ENCODE measurements at regions not wholly inside any gene's neighbourhood (a gene's known extent, or its start where the extent isn't known, plus 50 kb on each side); places are given as distances from the start of the nearest gene placed in this dataset.

DNA sequence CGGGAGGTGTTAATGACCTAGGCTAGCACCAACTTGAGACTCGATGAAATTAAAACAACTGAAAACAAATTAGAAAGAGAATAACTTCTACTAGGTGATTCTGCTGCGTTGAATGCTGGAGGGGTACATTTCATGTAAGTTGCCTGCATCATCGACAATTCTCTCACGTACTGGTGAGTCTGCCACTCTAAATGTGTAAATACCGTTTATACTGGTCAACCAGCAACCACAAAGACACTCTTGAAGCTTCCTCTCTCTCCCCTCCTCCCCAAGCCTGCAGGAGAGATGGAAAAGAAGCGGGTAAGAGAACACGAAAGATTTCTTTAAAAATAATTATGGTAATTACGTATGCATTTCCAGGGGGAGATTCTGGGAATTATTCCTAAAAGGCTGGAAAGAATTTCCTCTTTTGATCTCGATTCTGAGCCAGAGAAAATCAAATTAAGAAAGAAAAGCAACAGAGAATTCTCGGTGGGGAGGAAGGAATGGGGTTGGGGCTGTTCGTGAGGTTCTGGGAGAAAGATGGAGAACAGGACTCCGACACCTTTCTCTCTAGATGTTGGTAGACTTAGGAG, 68.6 kb upstream of the MRTFB start:
- Histone ChIP-seq H3K27me3 (ENCODE audit: control insufficient read depth, insufficient read depth, low read length, poor library complexity, severe bottlenecking) (no peaks in the 10 kb centered on the region), H3K36me3 (ENCODE audit: control insufficient read depth, insufficient read depth, low read length) (no peaks in the 10 kb centered on the region), H3K4me1 (ENCODE audit: control insufficient read depth, insufficient read depth, low read length) (peaks cover 11% of the 10 kb centered on the region), H3K9me3 (ENCODE audit: control insufficient read depth, low read length) (no peaks in the 10 kb centered on the region), H3K27ac (ENCODE audit: insufficient read depth, low read depth, low read length, poor library complexity, severe bottlenecking) (peak overlapping the region; percentile 58), H3K4me3 (ENCODE audit: insufficient read depth, low read depth, low read length) (no peak overlapping the region)
- 81 to 83% methylated on average over 12 to 13 of the region's 13 CpGs for WGBS, 2 experiments

DNA sequence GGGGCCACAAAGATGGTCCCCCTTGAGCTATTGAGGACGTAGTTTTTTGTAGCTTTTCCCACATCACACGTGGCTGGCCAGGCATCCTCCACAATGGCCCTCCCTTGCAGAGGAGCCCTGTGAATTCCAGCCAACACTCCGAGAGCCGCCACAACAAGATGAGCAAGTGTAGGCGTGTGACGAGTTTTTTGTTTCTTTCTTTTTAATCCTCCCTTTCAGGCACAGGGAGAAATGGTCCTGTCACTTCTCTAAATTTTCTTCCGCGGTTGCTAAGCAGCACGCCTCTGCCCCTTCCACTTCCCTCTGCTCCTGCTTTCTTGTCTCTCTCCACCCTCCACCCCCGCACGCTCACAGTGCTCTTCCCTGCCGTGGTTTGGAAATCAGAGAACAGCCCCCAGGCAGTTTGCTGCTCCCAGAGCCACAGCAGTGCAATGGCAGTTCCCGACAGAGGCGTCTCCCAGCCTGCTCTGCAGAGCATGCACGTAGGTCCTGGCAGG, 68.0 kb upstream of the MRTFB start:
- no peaks in the 10 kb centered on the region for H3K36me3 ChIP-seq (ENCODE audit: control insufficient read depth, insufficient read depth, low read length)
- H3K27ac ChIP-seq (ENCODE audit: insufficient read depth, low read depth, low read length, poor library complexity, severe bottlenecking): peak overlapping the region; percentile 60
- 1 to 5% methylated on average over 15 of the region's 15 CpGs for WGBS, 2 experiments
- H3K4me3 ChIP-seq (ENCODE audit: insufficient read depth, low read depth, low read length): no peak overlapping the region
- no peaks in the 10 kb centered on the region for H3K9me3 ChIP-seq (ENCODE audit: control insufficient read depth, low read length)
- H3K27me3 ChIP-seq (ENCODE audit: control insufficient read depth, insufficient read depth, low read length, poor library complexity, severe bottlenecking): no peaks in the 10 kb centered on the region
- peaks cover 11% of the 10 kb centered on the region for H3K4me1 ChIP-seq (ENCODE audit: control insufficient read depth, insufficient read depth, low read length)

DNA sequence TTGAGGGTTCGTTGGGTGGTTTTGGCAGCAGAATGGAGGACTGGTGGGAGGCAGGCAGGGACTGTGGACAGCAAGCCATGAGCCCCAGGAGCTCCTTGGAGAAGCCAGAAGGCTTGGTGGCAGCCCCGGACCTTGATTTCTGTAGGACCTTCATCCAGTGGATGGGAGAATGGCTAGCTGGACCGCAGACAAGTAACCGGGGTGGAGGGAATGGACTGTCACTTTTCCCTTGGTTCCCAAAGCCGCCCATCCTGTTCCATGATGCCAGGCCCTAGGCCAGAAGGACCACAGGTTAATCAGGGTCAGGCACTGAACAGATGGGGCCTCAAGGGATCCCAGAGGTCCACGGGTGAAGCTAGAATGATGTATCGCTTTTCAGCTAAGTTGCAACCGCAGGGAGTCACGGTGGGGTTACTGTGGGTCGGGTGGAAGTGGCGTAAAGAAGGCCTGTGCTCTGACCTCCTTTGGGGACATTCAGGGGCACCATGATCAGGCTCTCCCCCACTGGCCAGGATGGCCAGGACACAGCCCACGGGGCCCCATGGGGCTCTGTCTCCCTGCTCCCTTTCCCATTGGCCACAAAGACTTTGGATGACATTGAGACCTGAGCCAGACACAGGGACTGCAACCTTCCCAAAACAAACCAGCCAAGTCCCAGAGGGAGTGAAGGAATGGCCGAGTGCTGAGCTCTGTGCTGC, 66.9 kb upstream of the MRTFB start:
- no peaks in the 10 kb centered on the region for H3K36me3 ChIP-seq (ENCODE audit: control insufficient read depth, insufficient read depth, low read length)
- H3K27ac ChIP-seq (ENCODE audit: insufficient read depth, low read depth, low read length, poor library complexity, severe bottlenecking): peak overlapping the region; percentile 60
- peaks cover 11% of the 10 kb centered on the region for H3K4me1 ChIP-seq (ENCODE audit: control insufficient read depth, insufficient read depth, low read length)
- WGBS, 2 experiments: 91 to 92% methylated on average over 13 of the region's 13 CpGs
- no peaks in the 10 kb centered on the region for H3K9me3 ChIP-seq (ENCODE audit: control insufficient read depth, low read length)
- H3K27me3 ChIP-seq (ENCODE audit: control insufficient read depth, insufficient read depth, low read length, poor library complexity, severe bottlenecking): no peaks in the 10 kb centered on the region
- no peak overlapping the region for H3K4me3 ChIP-seq (ENCODE audit: insufficient read depth, low read depth, low read length)

DNA sequence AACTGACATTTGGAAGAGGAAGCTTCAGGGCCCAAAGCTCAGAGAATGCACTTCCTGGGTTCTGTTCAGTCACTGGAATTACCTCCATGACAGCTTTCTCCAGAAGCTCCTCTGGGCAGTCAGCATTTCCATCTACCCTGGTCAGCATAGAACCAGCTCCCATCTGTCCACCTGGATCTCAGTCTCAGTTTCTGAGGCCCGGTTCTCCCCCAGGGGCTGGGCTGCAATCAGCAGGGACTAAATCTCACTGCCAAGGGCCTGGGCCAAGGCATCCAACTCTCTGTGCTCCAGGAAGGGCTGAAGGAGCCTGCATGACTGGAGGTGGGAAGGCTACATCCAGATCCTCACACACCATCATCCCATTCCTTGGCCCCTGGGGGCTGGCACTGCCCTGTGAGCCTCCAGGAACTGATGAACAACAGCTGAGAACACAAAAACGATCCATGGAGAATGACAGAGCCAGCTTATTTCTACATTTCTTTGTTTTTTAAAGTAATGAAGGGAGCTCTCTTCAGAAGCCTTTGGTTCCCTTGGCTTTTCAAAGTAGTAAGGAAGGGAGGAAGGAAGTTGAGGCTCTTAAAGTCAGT, 66.3 kb upstream of the MRTFB start:
- Histone ChIP-seq H3K9me3 (ENCODE audit: control insufficient read depth, low read length) (no peaks in the 10 kb centered on the region), H3K27ac (ENCODE audit: insufficient read depth, low read depth, low read length, poor library complexity, severe bottlenecking) (no peak overlapping the region), H3K36me3 (ENCODE audit: control insufficient read depth, insufficient read depth, low read length) (no peaks in the 10 kb centered on the region), H3K4me1 (ENCODE audit: control insufficient read depth, insufficient read depth, low read length) (peaks cover 17% of the 10 kb centered on the region), H3K4me3 (ENCODE audit: insufficient read depth, low read depth, low read length) (no peak overlapping the region), H3K27me3 (ENCODE audit: control insufficient read depth, insufficient read depth, low read length, poor library complexity, severe bottlenecking) (no peaks in the 10 kb centered on the region)
- 85 to 97% methylated on average over 2 of the region's 2 CpGs for WGBS, 2 experiments

DNA sequence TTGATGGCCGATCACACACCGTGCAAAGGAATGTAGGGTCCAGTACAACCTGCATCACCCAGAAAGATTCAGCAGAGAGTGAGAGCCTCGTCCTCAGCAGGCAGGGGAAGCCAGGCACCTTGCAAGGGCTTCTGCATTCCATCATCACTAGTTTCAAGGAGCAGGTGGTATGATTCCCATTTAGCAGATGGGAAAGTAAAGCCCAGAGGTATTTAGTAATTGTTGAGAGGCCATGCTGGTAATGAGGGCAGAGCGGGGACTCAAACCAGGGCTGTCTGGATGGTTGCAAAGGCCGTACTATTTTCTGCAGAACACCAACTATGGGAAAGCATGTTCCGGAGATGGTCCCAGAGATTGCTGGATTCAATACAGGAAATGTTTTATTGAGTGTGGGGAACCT, 65.8 kb upstream of the MRTFB start:
- Histone ChIP-seq H3K36me3 (ENCODE audit: control insufficient read depth, insufficient read depth, low read length) (no peaks in the 10 kb centered on the region), H3K27me3 (ENCODE audit: control insufficient read depth, insufficient read depth, low read length, poor library complexity, severe bottlenecking) (no peaks in the 10 kb centered on the region), H3K4me1 (ENCODE audit: control insufficient read depth, insufficient read depth, low read length) (peaks cover 19% of the 10 kb centered on the region), H3K9me3 (ENCODE audit: control insufficient read depth, low read length) (no peaks in the 10 kb centered on the region), H3K4me3 (ENCODE audit: insufficient read depth, low read depth, low read length) (no peak overlapping the region), H3K27ac (ENCODE audit: insufficient read depth, low read depth, low read length, poor library complexity, severe bottlenecking) (no peak overlapping the region)
- 91 to 94% methylated on average over 6 of the region's 6 CpGs for WGBS, 2 experiments

DNA sequence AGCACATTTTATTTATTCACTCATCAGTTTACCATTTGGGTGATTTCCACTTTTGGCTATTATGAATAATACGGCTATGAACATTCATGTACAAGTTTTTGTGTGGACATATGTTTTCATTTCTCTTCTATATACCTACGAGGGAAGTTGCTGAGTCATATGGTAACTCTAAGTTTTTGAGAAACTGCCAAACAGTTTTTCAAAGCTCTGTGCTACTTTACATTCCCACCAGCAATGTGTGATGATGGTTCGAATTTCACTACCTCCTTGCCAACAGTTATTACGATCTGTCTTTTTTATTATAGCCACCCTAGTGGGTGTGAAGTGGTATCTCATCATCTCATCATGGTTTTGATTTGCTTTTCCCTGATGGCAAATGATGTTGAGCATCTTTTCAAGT, 63.7 kb upstream of the MRTFB start:
- H3K4me3 ChIP-seq (ENCODE audit: insufficient read depth, low read depth, low read length): no peak overlapping the region
- no peaks in the 10 kb centered on the region for H3K36me3 ChIP-seq (ENCODE audit: control insufficient read depth, insufficient read depth, low read length)
- no peaks in the 10 kb centered on the region for H3K27me3 ChIP-seq (ENCODE audit: control insufficient read depth, insufficient read depth, low read length, poor library complexity, severe bottlenecking)
- H3K9me3 ChIP-seq (ENCODE audit: control insufficient read depth, low read length): no peaks in the 10 kb centered on the region
- no peak overlapping the region for H3K27ac ChIP-seq (ENCODE audit: insufficient read depth, low read depth, low read length, poor library complexity, severe bottlenecking)
- WGBS, 2 experiments: 94 to 100% methylated on average over 1 to 4 of the region's 4 CpGs
- peaks cover 12% of the 10 kb centered on the region for H3K4me1 ChIP-seq (ENCODE audit: control insufficient read depth, insufficient read depth, low read length)

DNA sequence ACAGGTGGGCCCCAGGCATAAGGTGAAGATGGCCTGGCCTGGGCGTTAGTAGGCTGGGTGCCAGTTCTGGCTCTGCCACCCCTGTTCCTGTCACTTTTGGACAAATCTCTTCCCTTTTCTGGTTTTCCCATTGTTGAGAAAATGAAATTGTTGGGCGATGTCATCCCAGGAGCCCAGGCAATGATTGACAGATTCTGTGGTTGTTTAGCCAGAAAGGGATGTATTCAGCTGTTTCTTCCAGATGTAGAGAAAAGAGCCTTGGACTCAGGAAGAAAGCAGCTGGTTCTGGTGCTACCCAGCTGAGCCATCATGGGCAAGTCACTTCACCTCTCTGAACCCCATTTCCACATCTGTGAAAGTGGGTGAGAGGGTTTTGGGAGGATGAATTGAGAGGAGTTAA, 60.1 kb upstream of the MRTFB start:
- H3K27me3 ChIP-seq (ENCODE audit: control insufficient read depth, insufficient read depth, low read length, poor library complexity, severe bottlenecking): no peaks in the 10 kb centered on the region
- H3K36me3 ChIP-seq (ENCODE audit: control insufficient read depth, insufficient read depth, low read length): no peaks in the 10 kb centered on the region
- H3K27ac ChIP-seq (ENCODE audit: insufficient read depth, low read depth, low read length, poor library complexity, severe bottlenecking): no peak overlapping the region
- H3K4me3 ChIP-seq (ENCODE audit: insufficient read depth, low read depth, low read length): no peak overlapping the region
- H3K9me3 ChIP-seq (ENCODE audit: control insufficient read depth, low read length): no peaks in the 10 kb centered on the region
- 85 to 97% methylated on average over 2 of the region's 2 CpGs for WGBS, 2 experiments
- H3K4me1 ChIP-seq (ENCODE audit: control insufficient read depth, insufficient read depth, low read length): peaks cover 16% of the 10 kb centered on the region

DNA sequence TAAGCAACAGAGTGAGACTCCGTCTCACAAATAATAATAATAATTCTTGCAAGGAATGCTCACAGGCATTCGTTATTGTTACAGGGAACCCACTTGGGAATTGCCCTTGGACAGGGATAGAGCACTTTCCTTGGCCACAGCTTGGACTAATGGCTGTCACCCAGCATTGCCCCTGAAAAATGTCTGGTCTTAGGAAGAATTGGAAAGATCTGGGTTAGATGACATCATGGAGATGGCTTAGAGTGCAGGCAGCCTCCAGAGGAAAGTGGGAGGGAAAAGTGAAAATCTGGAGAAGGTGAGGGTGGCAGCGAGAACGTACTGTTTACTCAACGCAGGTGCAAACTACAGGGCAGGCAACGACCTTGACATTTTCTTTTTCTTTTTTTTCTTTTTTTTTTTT, 59.3 kb upstream of the MRTFB start:
- Histone ChIP-seq H3K4me1 (ENCODE audit: control insufficient read depth, insufficient read depth, low read length) (peaks cover 16% of the 10 kb centered on the region), H3K27me3 (ENCODE audit: control insufficient read depth, insufficient read depth, low read length, poor library complexity, severe bottlenecking) (no peaks in the 10 kb centered on the region), H3K27ac (ENCODE audit: insufficient read depth, low read depth, low read length, poor library complexity, severe bottlenecking) (no peak overlapping the region), H3K9me3 (ENCODE audit: control insufficient read depth, low read length) (no peaks in the 10 kb centered on the region), H3K4me3 (ENCODE audit: insufficient read depth, low read depth, low read length) (no peak overlapping the region), H3K36me3 (ENCODE audit: control insufficient read depth, insufficient read depth, low read length) (no peaks in the 10 kb centered on the region)
- WGBS, 2 experiments: 90 to 93% methylated on average over 6 of the region's 6 CpGs

DNA sequence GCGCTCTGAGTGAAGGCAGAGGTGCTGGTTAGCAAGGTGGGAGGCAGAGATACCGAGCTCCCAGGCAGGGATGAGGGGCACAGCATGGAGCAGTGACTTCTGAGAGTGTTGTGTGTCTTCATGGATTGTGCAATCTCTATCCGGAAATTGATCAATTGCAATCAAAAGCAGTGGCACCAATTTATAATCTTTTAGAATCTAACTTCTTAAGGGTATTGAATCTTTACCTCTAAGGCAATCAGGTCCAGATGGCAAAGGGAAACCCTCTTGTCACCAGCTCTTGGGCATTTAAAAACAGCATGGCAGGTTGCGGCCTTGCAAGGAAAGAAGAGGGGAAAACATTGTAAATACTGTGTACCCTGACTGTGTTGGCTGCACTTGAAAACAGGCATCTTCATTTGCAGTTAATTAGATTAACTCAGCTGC, 58.0 kb upstream of the MRTFB start:
- no peaks in the 10 kb centered on the region for H3K36me3 ChIP-seq (ENCODE audit: control insufficient read depth, insufficient read depth, low read length)
- no peaks in the 10 kb centered on the region for H3K9me3 ChIP-seq (ENCODE audit: control insufficient read depth, low read length)
- no peaks in the 10 kb centered on the region for H3K27me3 ChIP-seq (ENCODE audit: control insufficient read depth, insufficient read depth, low read length, poor library complexity, severe bottlenecking)
- H3K27ac ChIP-seq (ENCODE audit: insufficient read depth, low read depth, low read length, poor library complexity, severe bottlenecking): no peak overlapping the region
- H3K4me3 ChIP-seq (ENCODE audit: insufficient read depth, low read depth, low read length): no peak overlapping the region
- H3K4me1 ChIP-seq (ENCODE audit: control insufficient read depth, insufficient read depth, low read length): peaks cover 16% of the 10 kb centered on the region
- WGBS, 2 experiments: 76 to 77% methylated on average over 3 to 4 of the region's 4 CpGs

DNA sequence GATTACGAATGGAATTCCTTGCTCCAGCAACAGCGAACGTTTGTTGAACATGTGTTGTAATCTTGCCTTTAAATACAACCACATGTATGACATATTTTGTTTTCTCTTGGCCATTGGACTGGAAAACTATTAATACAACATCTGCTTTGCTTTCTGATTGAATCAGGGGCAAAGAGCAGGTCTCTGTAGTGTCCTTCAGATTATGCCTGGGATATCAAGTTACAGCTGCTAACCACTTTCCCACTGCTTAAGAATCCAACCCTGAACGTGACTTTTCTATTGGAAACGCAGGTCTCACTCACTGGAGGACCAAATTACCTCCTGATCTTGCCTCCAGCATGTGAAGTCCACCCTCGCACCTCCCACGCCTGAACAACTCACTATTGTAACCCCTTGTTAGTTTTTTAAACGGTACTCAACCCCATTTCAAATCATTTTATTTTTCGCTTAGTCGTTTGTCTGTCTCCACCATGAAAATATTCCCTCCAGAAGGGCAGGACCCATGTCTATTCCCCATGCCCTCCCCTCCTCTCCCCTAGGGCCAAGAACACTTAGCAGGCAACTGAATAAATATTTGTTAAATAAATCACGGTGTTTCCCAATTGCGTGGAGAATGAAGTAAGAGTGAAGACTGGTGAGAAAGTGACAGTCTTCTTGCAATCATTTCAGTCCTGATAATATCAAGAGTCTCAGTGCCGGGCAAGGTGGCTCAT, 57.4 kb upstream of the MRTFB start:
- Histone ChIP-seq H3K27ac (ENCODE audit: insufficient read depth, low read depth, low read length, poor library complexity, severe bottlenecking) (no peak overlapping the region), H3K27me3 (ENCODE audit: control insufficient read depth, insufficient read depth, low read length, poor library complexity, severe bottlenecking) (no peaks in the 10 kb centered on the region), H3K9me3 (ENCODE audit: control insufficient read depth, low read length) (no peaks in the 10 kb centered on the region), H3K4me3 (ENCODE audit: insufficient read depth, low read depth, low read length) (no peak overlapping the region), H3K36me3 (ENCODE audit: control insufficient read depth, insufficient read depth, low read length) (no peaks in the 10 kb centered on the region), H3K4me1 (ENCODE audit: control insufficient read depth, insufficient read depth, low read length) (peaks cover 18% of the 10 kb centered on the region)
- 72 to 75% methylated on average over 13 of the region's 13 CpGs for WGBS, 2 experiments

Data from ectodermal cell (in vitro differentiated cells).